ENCODE measurements at regions not wholly inside any gene's neighbourhood (a gene's known extent, or its start where the extent isn't known, plus 50 kb on each side); places are given as distances from the start of the nearest gene placed in this dataset.

- no peak for TF ChIP-seq RAD21 (IDR thresholded peaks at IDR 0.05)
- TF ChIP-seq FOXA2 (IDR thresholded peaks at IDR 0.05), result no peak
- no peak for TF ChIP-seq YY1 (IDR thresholded peaks at IDR 0.05)
- no peak for TF ChIP-seq CTCF (IDR thresholded peaks at IDR 0.05; ENCODE audit: low read depth, low read length, missing input control)
- TF ChIP-seq REST (IDR thresholded peaks at IDR 0.05), result no peak
- no peak for TF ChIP-seq TAF1 (conservative IDR thresholded peaks at IDR 0.05)
- TF ChIP-seq MAX (IDR thresholded peaks at IDR 0.05), result no peak
- no peak for TF ChIP-seq ATF3 (IDR thresholded peaks at IDR 0.05)
- no peak for TF ChIP-seq ZBTB33 (IDR thresholded peaks at IDR 0.05)
Observed at GRCh38 chr2:7683196-7683595, 766.0 kb downstream of the RNF144A start.
